ENCODE measurements at regions not wholly inside any gene's neighbourhood (a gene's known extent, or its start where the extent isn't known, plus 50 kb on each side); places are given as distances from the start of the nearest gene placed in this dataset.
"Not testable (repeated sequence)": the region's sequence is repeated elsewhere in the genome, so short reads cannot be mapped to it uniquely, and the experiment has no call there.

DNA sequence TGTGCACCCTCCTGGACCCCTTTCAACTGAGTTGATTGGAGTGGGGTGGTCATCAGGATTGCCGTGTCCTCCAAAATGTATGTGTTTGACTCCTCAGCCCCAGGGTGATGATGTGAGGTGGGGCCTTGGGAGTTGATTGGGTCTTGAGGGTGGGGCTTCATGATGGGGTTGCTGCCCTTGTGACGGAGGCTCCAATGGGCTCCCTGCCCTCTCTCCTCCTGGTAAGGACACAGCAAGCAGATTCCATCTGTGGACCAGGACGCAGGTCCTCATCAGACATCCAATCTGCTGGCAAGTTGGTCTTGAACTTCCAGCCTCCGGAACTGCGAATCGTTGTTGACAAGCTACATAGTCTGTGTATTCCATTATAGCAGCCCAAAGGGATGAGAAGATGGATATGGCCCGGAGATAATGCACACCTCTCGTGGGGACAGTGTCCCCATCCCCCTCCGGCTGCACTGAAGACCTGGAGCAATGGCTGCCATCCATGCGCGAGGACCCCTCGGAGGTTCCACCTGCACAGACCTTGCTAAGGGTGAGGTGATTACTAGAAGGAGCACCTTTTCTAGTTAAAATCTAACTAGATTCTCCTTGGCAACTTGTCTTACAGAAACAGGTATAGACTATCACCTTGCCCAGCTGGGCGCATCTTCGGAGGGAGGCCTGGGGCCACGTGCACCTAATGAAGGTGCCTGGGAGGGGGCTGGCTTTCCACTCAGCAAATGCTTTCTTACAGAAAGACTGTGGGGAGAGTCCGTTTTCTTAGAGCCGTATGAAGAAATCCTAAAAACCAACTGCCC is 75.7 kb upstream of the IRX4 start:
- intact Hi-C loops (cut with micrococcal nuclease), result no loop called here
- no peak overlapping the region for H2AFZ ChIP-seq (ENCODE audit: low read length)
- CTCF ChIA-PET, result no interaction called here
- no peaks in the 10 kb centered on the region for H3K9me2 ChIP-seq (replicated peaks; ENCODE audit: low read length)
- H4K20me1 ChIP-seq (ENCODE audit: low read length), result no peaks in the 10 kb centered on the region
- H3F3A ChIP-seq (ENCODE audit: low read length, unreplicated experiment), result no peaks in the 10 kb centered on the region
- no peak overlapping the region for H3K9ac ChIP-seq (ENCODE audit: low read length)
- POLR2A ChIA-PET (ENCODE audit: unreplicated experiment), result no interaction called here
- H3K4me3 ChIP-seq (ENCODE audit: low read length), result no peak overlapping the region
- no peak overlapping the region for H3K27ac ChIP-seq (ENCODE audit: low read length)
- peaks cover 25% of the 10 kb centered on the region for H3K27me3 ChIP-seq (ENCODE audit: low read length)
- no TSS peak for BruUV-seq (replicated peaks)
- H3K79me2 ChIP-seq (ENCODE audit: low read length), result no peaks in the 10 kb centered on the region
- DNase-seq, result no peak
- no peaks in the 10 kb centered on the region for H3K9me3 ChIP-seq (ENCODE audit: low read length)
- no peak overlapping the region for H3K4me2 ChIP-seq (ENCODE audit: low read length)
- TF ChIP-seq EZH2 (IDR thresholded peaks at IDR 0.05; ENCODE audit: low read length, unreplicated experiment) (no peak), EZH2phosphoT487 (IDR thresholded peaks at IDR 0.05; ENCODE audit: borderline replicate concordance, low read length) (no peak)
- TF ChIP-seq, protein P1, sequence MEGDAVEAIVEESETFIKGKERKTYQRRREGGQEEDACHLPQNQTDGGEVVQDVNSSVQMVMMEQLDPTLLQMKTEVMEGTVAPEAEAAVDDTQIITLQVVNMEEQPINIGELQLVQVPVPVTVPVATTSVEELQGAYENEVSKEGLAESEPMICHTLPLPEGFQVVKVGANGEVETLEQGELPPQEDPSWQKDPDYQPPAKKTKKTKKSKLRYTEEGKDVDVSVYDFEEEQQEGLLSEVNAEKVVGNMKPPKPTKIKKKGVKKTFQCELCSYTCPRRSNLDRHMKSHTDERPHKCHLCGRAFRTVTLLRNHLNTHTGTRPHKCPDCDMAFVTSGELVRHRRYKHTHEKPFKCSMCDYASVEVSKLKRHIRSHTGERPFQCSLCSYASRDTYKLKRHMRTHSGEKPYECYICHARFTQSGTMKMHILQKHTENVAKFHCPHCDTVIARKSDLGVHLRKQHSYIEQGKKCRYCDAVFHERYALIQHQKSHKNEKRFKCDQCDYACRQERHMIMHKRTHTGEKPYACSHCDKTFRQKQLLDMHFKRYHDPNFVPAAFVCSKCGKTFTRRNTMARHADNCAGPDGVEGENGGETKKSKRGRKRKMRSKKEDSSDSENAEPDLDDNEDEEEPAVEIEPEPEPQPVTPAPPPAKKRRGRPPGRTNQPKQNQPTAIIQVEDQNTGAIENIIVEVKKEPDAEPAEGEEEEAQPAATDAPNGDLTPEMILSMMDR (conservative IDR thresholded peaks at IDR 0.05; ENCODE audit: low read depth, low read length), result no peak
- H3K4me1 ChIP-seq (ENCODE audit: insufficient read depth, low read length), result no peaks in the 10 kb centered on the region
- ATAC-seq, result no peak
- no peaks in the 10 kb centered on the region for H3K36me3 ChIP-seq (ENCODE audit: low read depth, low read length)

DNA sequence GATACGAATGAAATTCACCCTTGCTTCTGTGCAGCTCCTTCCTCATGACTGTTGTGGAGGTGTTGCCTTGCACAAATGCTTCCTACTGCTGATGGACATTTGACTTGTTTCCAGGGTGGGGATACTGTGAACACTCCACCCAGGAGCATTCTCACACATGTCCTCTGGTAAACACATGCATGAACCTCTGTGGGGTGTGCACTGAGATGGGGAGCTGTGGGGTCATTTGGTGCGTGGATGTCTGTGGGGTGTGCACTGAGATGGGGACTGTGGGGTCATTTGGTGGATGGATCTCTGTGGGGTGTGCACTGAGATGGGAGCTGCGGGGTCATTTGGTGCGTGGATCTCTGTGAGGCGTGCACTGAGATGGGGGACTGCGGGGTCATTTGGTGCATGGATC is 72.9 kb upstream of the IRX4 start:
- Histone ChIP-seq H3K9ac (ENCODE audit: low read length) (no peak overlapping the region), H3K27me3 (ENCODE audit: low read length) (peaks cover 25% of the 10 kb centered on the region), H3K4me1 (ENCODE audit: insufficient read depth, low read length) (no peaks in the 10 kb centered on the region), H2AFZ (ENCODE audit: low read length) (no peak overlapping the region), H3K36me3 (ENCODE audit: low read depth, low read length) (no peaks in the 10 kb centered on the region), H3K79me2 (ENCODE audit: low read length) (no peaks in the 10 kb centered on the region), H4K20me1 (ENCODE audit: low read length) (no peaks in the 10 kb centered on the region), H3K27ac (ENCODE audit: low read length) (no peak overlapping the region), H3K9me2 (replicated peaks; ENCODE audit: low read length) (no peaks in the 10 kb centered on the region), H3F3A (ENCODE audit: low read length, unreplicated experiment) (no peaks in the 10 kb centered on the region), H3K4me2 (ENCODE audit: low read length) (no peak overlapping the region), H3K9me3 (ENCODE audit: low read length) (no peaks in the 10 kb centered on the region), H3K4me3 (ENCODE audit: low read length) (no peak overlapping the region)
- ChIA-PET CTCF (no interaction called here), POLR2A (ENCODE audit: unreplicated experiment) (no interaction called here)
- no peak for DNase-seq
- TF ChIP-seq, protein P1 (conservative IDR thresholded peaks at IDR 0.05; ENCODE audit: low read depth, low read length), result no peak
- TF ChIP-seq EZH2 (IDR thresholded peaks at IDR 0.05; ENCODE audit: low read length, unreplicated experiment) (no peak), EZH2phosphoT487 (IDR thresholded peaks at IDR 0.05; ENCODE audit: borderline replicate concordance, low read length) (no peak)
- intact Hi-C loops (cut with micrococcal nuclease), result no loop called here
- no TSS peak for BruUV-seq (replicated peaks)
- ATAC-seq, result no peak

DNA sequence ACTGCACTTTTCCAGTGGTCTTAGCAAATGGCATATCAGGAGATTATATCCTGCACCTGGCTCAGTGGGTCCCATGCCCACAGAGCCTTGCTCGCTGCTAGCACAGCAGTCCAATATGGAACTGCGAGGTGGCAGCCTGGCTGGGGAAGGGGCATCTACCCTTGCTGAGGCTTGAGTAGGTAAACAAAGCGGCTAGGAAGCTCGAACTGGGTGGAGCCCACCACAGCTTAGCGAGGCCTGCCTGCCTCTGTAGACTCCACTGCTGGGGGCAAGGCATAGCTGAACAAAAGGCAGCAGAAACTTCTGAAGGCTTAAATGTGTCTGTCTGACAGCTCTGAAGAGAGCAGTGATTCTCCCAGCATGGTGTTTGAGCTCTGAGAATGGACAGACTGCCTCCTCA is 71.0 kb upstream of the IRX4 start:
- H3K79me2 ChIP-seq (ENCODE audit: low read length); H3K4me2 ChIP-seq (ENCODE audit: low read length); POLR2A ChIA-PET (ENCODE audit: unreplicated experiment); H3K27ac ChIP-seq (ENCODE audit: low read length); intact Hi-C loops (cut with micrococcal nuclease); ATAC-seq; H3F3A ChIP-seq (ENCODE audit: low read length, unreplicated experiment); H3K9ac ChIP-seq (ENCODE audit: low read length); CTCF ChIA-PET; DNase-seq; H3K36me3 ChIP-seq (ENCODE audit: low read depth, low read length); H3K4me1 ChIP-seq (ENCODE audit: insufficient read depth, low read length); H3K4me3 ChIP-seq (ENCODE audit: low read length); H4K20me1 ChIP-seq (ENCODE audit: low read length); H2AFZ ChIP-seq (ENCODE audit: low read length); H3K9me3 ChIP-seq (ENCODE audit: low read length); H3K9me2 ChIP-seq (replicated peaks; ENCODE audit: low read length); BruUV-seq (replicated peaks): not testable (repeated sequence)
- H3K27me3 ChIP-seq (ENCODE audit: low read length), result peaks cover 44% of the 10 kb centered on the region
